Esophagus muscularis mucosa (tissue), 4 donors: ENCODE measurements at regions not wholly inside any gene's neighbourhood (a gene's known extent, or its start where the extent isn't known, plus 50 kb on each side); places are given as distances from the start of the nearest gene placed in this dataset.

Source experiments
- CTCF ChIP-seq, 3 experiments: fragments of 200-600 bp in 2 of 3; fragments of 450-650 bp in 1 of 3; sonication (generic) in 2 of 3; IDR thresholded peaks; one replicate each; pipeline ENCODE4 v1.5.1; 2017 to 2019; ENCODE audit warnings: antibody characterized with exemption in 3 of 3, mild to moderate bottlenecking in 2 of 3, moderate library complexity in 1 of 3
- EP300 ChIP-seq: sonication (generic); formaldehyde crosslinking; IDR thresholded peaks from one replicate; pipeline ENCODE4 v1.6.1; 2017; ENCODE audit warnings: antibody characterized with exemption
- POLR2A ChIP-seq: fragments of 450-650 bp; IDR thresholded peaks from one replicate; pipeline ENCODE4 v1.6.1; 2017; ENCODE audit warnings: antibody characterized with exemption, moderate library complexity, mild to moderate bottlenecking, low read depth

- TF ChIP-seq CTCF (IDR thresholded peaks at IDR 0.05) (no peak), POLR2A (no peak), EP300 (no peak)
These were observed 674.3 kb upstream of the MDGA2 start for GRCh38 chr14:48349689-48350088.
